A673 (cell line): ENCODE measurements at regions not wholly inside any gene's neighbourhood (a gene's known extent, or its start where the extent isn't known, plus 50 kb on each side); places are given as distances from the start of the nearest gene placed in this dataset.

Experiments used
- BruUV-seq: library from RNA; stranded (reverse); fragments of 400-500 nt; replicated peaks from 2 replicates; lab custom pipeline; 2021; lab: Mats Ljungman, UMichigan
- CTCF ChIA-PET: fragments of 300-600 bp; sonication (Branson Sonifier 250); formaldehyde crosslinking; loops from one replicate; lab custom pipeline; 2022; ENCODE audit warnings: antibody characterized with exemption; lab: Charles Lee
- POLR2A ChIA-PET: fragments of 300-600 bp; sonication (Branson Sonifier 250); formaldehyde crosslinking; loops from one replicate; lab custom pipeline; 2022; ENCODE audit warnings: antibody characterized with exemption; ENCODE audit not compliant: low non-redundant PET; lab: Charles Lee
- DNase-seq: peaks from one replicate; pipeline ENCODE4 v3.0.0-alpha.2; 2015; ENCODE audit warnings: low spot score
- H3K27ac ChIP-seq: fragments of 200-600 bp; sonication (generic); 2 replicates; pipeline ENCODE4 v1.5.1; 2016; ENCODE audit warnings: mixed run types, low read depth, mild to moderate bottlenecking, mixed read lengths, antibody characterized with exemption, low read length; ENCODE audit not compliant: poor library complexity, severe bottlenecking
- H3K27me3 ChIP-seq: fragments of 200-600 bp; sonication (generic); replicated peaks from 2 replicates; pipeline ENCODE4 v1.6.1; 2017; ENCODE audit warnings: mixed run types, low read depth, mild to moderate bottlenecking, mixed read lengths, antibody characterized with exemption, low read length; ENCODE audit not compliant: insufficient read depth, poor library complexity
- H3K36me3 ChIP-seq: fragments of 200-600 bp; sonication (generic); 2 replicates; pipeline ENCODE4 v1.6.1; 2016; ENCODE audit warnings: mixed run types, mild to moderate bottlenecking, mixed read lengths, antibody characterized with exemption, low read length; ENCODE audit not compliant: insufficient read depth, poor library complexity, severe bottlenecking
- H3K4me1 ChIP-seq: fragments of 200-600 bp; sonication (generic); 2 replicates; pipeline ENCODE4 v1.6.1; 2017; ENCODE audit warnings: mixed run types, mild to moderate bottlenecking, mixed read lengths, antibody characterized with exemption, low read length; ENCODE audit not compliant: insufficient read depth, poor library complexity, severe bottlenecking
- H3K4me3 ChIP-seq: fragments of 200-600 bp; sonication (generic); 2 replicates; pipeline ENCODE4 v1.5.1; 2016; ENCODE audit warnings: low read depth, mixed run types, mild to moderate bottlenecking, mixed read lengths, low read length; ENCODE audit not compliant: poor library complexity, severe bottlenecking
- H3K9me3 ChIP-seq: fragments of 200-600 bp; sonication (generic); 2 replicates; pipeline ENCODE4 v1.6.1; 2016; ENCODE audit warnings: mixed run types, low read depth, mild to moderate bottlenecking, mixed read lengths, antibody characterized with exemption, low read length; ENCODE audit not compliant: poor library complexity, severe bottlenecking
- CTCF ChIP-seq: fragments of 300-800, 200-600 bp; sonication (generic); conservative IDR thresholded peaks from 2 replicates; pipeline ENCODE4 v1.5.1; 2017; ENCODE audit warnings: low read depth, mild to moderate bottlenecking, antibody characterized with exemption, low read length, moderate library complexity, mixed read lengths
- EZH2 ChIP-seq: fragments of 200-600 bp; sonication (generic); IDR thresholded peaks from 2 replicates; pipeline ENCODE4 v1.6.1; 2017; ENCODE audit warnings: borderline replicate concordance, low read depth, mild to moderate bottlenecking, mixed read lengths, antibody characterized with exemption, low read length; ENCODE audit not compliant: poor library complexity, severe bottlenecking
- intact Hi-C: fragments of 100-400 bp; cut with micrococcal nuclease; formaldehyde crosslinking; loops from one replicate; pipeline ENCODE4 v1.10.0; 2022; ENCODE audit not compliant: unreplicated experiment

GRCh38 chr3:23656199-23656598 is 149.6 kb upstream of the UBE2E1 start:
- TF ChIP-seq CTCF, result no peak
- no peak for TF ChIP-seq EZH2
- Histone ChIP-seq H3K27ac (no peak overlapping the region), H3K27me3 (no peaks in the 10 kb centered on the region), H3K36me3 (no peaks in the 10 kb centered on the region), H3K4me1 (no peaks in the 10 kb centered on the region), H3K4me3 (no peak overlapping the region), H3K9me3 (no peaks in the 10 kb centered on the region)
- CTCF ChIA-PET, result no interaction called here
- BruUV-seq, result no TSS peak
- POLR2A ChIA-PET, result interaction anchor here (0.6 kb wide), 1 partner anchor 91 kb away, joined by 3 read pairs; no protein-coding TSS in a partner anchor
- intact Hi-C loops, result no loop called here
- DNase-seq, result no peak

GRCh38 chr3:23656821-23657220 is 148.9 kb upstream of the UBE2E1 start:
- ChIA-PET POLR2A (no interaction called here), CTCF (no interaction called here)
- intact Hi-C loops, result no loop called here
- Histone ChIP-seq H3K4me3 (no peak overlapping the region), H3K4me1 (no peaks in the 10 kb centered on the region), H3K27me3 (no peaks in the 10 kb centered on the region), H3K36me3 (no peaks in the 10 kb centered on the region), H3K9me3 (no peaks in the 10 kb centered on the region), H3K27ac (no peak overlapping the region)
- TF ChIP-seq EZH2, result no peak
- TF ChIP-seq CTCF, result no peak
- no peak for DNase-seq
- no TSS peak for BruUV-seq

- no peaks in the 10 kb centered on the region for H3K9me3 ChIP-seq
- ChIA-PET CTCF (no interaction called here), POLR2A (no interaction called here)
- BruUV-seq, result no TSS peak
- H3K27ac ChIP-seq, result no peak overlapping the region
- no peak for DNase-seq
- H3K4me3 ChIP-seq, result no peak overlapping the region
- intact Hi-C loops, result no loop called here
- TF ChIP-seq CTCF (no peak), EZH2 (no peak)
- no peaks in the 10 kb centered on the region for H3K4me1 ChIP-seq
- no peaks in the 10 kb centered on the region for H3K27me3 ChIP-seq
- H3K36me3 ChIP-seq, result no peaks in the 10 kb centered on the region
Observed at GRCh38 chr3:23657647-23658046, 148.1 kb upstream of the UBE2E1 start.
